RKO (cell line): ENCODE measurements at regions not wholly inside any gene's neighbourhood (a gene's known extent, or its start where the extent isn't known, plus 50 kb on each side); places are given as distances from the start of the nearest gene placed in this dataset.
"Not testable (repeated sequence)": the region's sequence is repeated elsewhere in the genome, so short reads cannot be mapped to it uniquely, and the experiment has no call there.

Experiments used
- DNase-seq: peaks from one replicate; pipeline ENCODE4 v3.0.0-alpha.2; 2016; ENCODE audit warnings: low spot score

GRCh38 chr4:117927823-117928222, 106.5 kb upstream of the NDST3 start:
- not testable (repeated sequence) for DNase-seq

GRCh38 chr4:117941611-117942010, 92.7 kb upstream of the NDST3 start:
- DNase-seq, result no peak

GRCh38 chr4:117949621-117950020, 84.7 kb upstream of the NDST3 start:
- no peak for DNase-seq

- no peak for DNase-seq
These were observed 76.7 kb upstream of the NDST3 start for GRCh38 chr4:117957571-117957970.

- DNase-seq, result no peak
These were observed 68.7 kb upstream of the NDST3 start for GRCh38 chr4:117965622-117966021.

GRCh38 chr4:117968606-117969005, 65.7 kb upstream of the NDST3 start:
- DNase-seq, result peak; percentile 24

- no peak for DNase-seq
These were observed 62.9 kb upstream of the NDST3 start for GRCh38 chr4:117971403-117971802.

- no peak for DNase-seq
These were observed 50.5 kb upstream of the NDST3 start for GRCh38 chr4:117983541-117984365.

- no peak for DNase-seq
These were observed 50.0 kb upstream of the NDST3 start for GRCh38 chr4:117984366-117984680.
